Sigmoid colon (tissue), 6 donors: ENCODE measurements at regions not wholly inside any gene's neighbourhood (a gene's known extent, or its start where the extent isn't known, plus 50 kb on each side); places are given as distances from the start of the nearest gene placed in this dataset.

Experiments
- DNase-seq: peaks from one replicate; pipeline ENCODE4 v3.0.0-alpha.2; 2019
- H3K27ac ChIP-seq, 4 donors: fragments of 200-600 bp; sonication (generic); one replicate each; pipeline ENCODE4 v1.5.1; 2016 to 2019; ENCODE audit warnings: mild to moderate bottlenecking in 1 of 4
- H3K27me3 ChIP-seq, 3 donors: fragments of 200-600 bp; sonication (generic); one replicate each; pipeline ENCODE4 v1.5.1; 2019; ENCODE audit warnings: mild to moderate bottlenecking in 1 of 3
- H3K36me3 ChIP-seq, 4 donors: fragments of 200-600 bp; sonication (generic); one replicate each; pipeline ENCODE4 v1.5.1; 2016 to 2019
- H3K4me1 ChIP-seq, 4 donors: fragments of 200-600 bp; sonication (generic); one replicate each; pipeline ENCODE4 v1.5.1; 2017 to 2019
- H3K4me3 ChIP-seq, 4 donors: fragments of 200-600 bp; sonication (generic); one replicate each; pipeline ENCODE4 v1.5.1; 2017 to 2019; ENCODE audit warnings: mild to moderate bottlenecking in 2 of 4, moderate library complexity in 1 of 4
- H3K9me3 ChIP-seq, 4 donors: fragments of 200-600 bp in 3 of 4; sonication (generic) in 3 of 4; one replicate each; pipeline versions ENCODE4 v1.5.1 to v1.6.1; 2013 to 2019
- CTCF ChIP-seq, 4 experiments: fragments of 450-650 bp in 3 of 4; fragments of 200-600 bp in 1 of 4; IDR thresholded peaks; one replicate each; pipeline ENCODE4 v1.5.1; 2016 to 2019; ENCODE audit warnings: antibody characterized with exemption in 4 of 4, mild to moderate bottlenecking in 3 of 4, moderate library complexity in 2 of 4
- EP300 ChIP-seq, 4 donors: sonication (generic); formaldehyde crosslinking; IDR thresholded peaks; one replicate each; pipeline ENCODE4 v1.6.1; 2017; ENCODE audit warnings: antibody characterized with exemption in 4 of 4
- POLR2A ChIP-seq, 2 donors: fragments of 450-650 bp; IDR thresholded peaks; one replicate each; pipeline ENCODE4 v1.6.1; 2016; ENCODE audit warnings: antibody characterized with exemption in 2 of 2, mild to moderate bottlenecking in 2 of 2, moderate library complexity in 2 of 2
- POLR2AphosphoS5 ChIP-seq, 4 donors: sonication (generic); formaldehyde crosslinking; IDR thresholded peaks; one replicate each; pipeline ENCODE4 v1.6.1; 2017; ENCODE audit warnings: antibody characterized with exemption in 4 of 4
- WGBS, 2 donors: extraction: QIAGEN DNeasy Blood & Tissue Kit; methylation state at CpG; one replicate each; pipeline ENCODE4 v1.1.7; 2013; 5-methylcytosine and 5-hydroxymethylcytosine counted together
- intact Hi-C: fragments of 100-400 bp; cut with DNase I; formaldehyde crosslinking; loops from one replicate; pipeline ENCODE4 v1.15.1; 2023
- donor health status: healthy with polysubstance abuse.
- donor health status: healthy.

- no peak overlapping the region for H3K27ac ChIP-seq
- H3K36me3 ChIP-seq = no peaks in the 10 kb centered on the region
- no peaks in the 10 kb centered on the region for H3K9me3 ChIP-seq
- H3K4me3 ChIP-seq = no peak overlapping the region
- no peaks in the 10 kb centered on the region for H3K4me1 ChIP-seq
- intact Hi-C loops = no loop called here
- no peak for DNase-seq
- no peaks in the 10 kb centered on the region for H3K27me3 ChIP-seq
- WGBS, 2 donors = 96 to 100% methylated on average over 1 of the region's 1 CpG
- TF ChIP-seq EP300 (IDR thresholded peaks at IDR 0.05) (no peak), CTCF (IDR thresholded peaks at IDR 0.05) (no peak), POLR2A (IDR thresholded peaks at IDR 0.05) (no peak), POLR2AphosphoS5 (IDR thresholded peaks at IDR 0.05) (no peak)
Observed at GRCh38 chr7:17485368-17485767, 186.9 kb downstream of the AHR start.

DNA sequence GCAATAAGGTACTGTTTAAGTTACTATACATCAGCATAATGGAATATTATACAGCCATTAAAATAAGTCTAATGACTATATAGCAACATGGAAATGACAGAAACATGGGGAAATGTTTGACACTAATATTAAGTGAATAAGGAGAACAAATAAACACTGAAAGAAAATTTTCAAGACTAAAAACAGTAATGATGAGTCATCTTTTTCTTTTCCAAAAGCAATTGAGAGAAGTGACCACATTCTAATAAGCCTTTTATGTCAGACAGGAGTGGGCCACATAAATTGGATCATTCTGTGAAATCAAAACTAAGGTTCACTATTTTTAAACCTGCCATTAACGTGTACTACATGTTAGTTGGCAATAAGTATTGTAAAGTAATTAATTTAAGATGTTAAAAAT lies 187.5 kb downstream of the AHR start:
- WGBS, 2 donors = 81 to 83% methylated on average over 1 of the region's 1 CpG

GRCh38 chr7:17486835-17487234 lies 188.4 kb downstream of the AHR start:
- no peaks in the 10 kb centered on the region for H3K36me3 ChIP-seq
- intact Hi-C loops = no loop called here
- TF ChIP-seq EP300 (IDR thresholded peaks at IDR 0.05) (no peak), CTCF (IDR thresholded peaks at IDR 0.05) (no peak), POLR2AphosphoS5 (IDR thresholded peaks at IDR 0.05) (no peak), POLR2A (IDR thresholded peaks at IDR 0.05) (no peak)
- no peak overlapping the region for H3K4me3 ChIP-seq
- no peaks in the 10 kb centered on the region for H3K9me3 ChIP-seq
- no peaks in the 10 kb centered on the region for H3K27me3 ChIP-seq
- 97 to 99% methylated on average over 2 of the region's 2 CpGs for WGBS, 2 donors
- no peak overlapping the region for H3K27ac ChIP-seq
- DNase-seq = no peak
- no peaks in the 10 kb centered on the region for H3K4me1 ChIP-seq

More for the DNA sequence above, 187.5 kb downstream of the AHR start:
- H3K9me3 ChIP-seq = no peaks in the 10 kb centered on the region
- intact Hi-C loops = no loop called here
- DNase-seq = no peak
- no peaks in the 10 kb centered on the region for H3K27me3 ChIP-seq
- no peaks in the 10 kb centered on the region for H3K4me1 ChIP-seq
- H3K36me3 ChIP-seq = no peaks in the 10 kb centered on the region
- H3K27ac ChIP-seq = no peak overlapping the region
- no peak for TF ChIP-seq CTCF (IDR thresholded peaks at IDR 0.05)
- no peak for TF ChIP-seq POLR2A (IDR thresholded peaks at IDR 0.05)
- no peak for TF ChIP-seq EP300 (IDR thresholded peaks at IDR 0.05)
- no peak overlapping the region for H3K4me3 ChIP-seq

GRCh38 chr7:17487343-17487742 lies 188.9 kb downstream of the AHR start:
- intact Hi-C loops = no loop called here
- DNase-seq = no peak
- Histone ChIP-seq H3K27me3 (no peaks in the 10 kb centered on the region), H3K4me3 (no peak overlapping the region), H3K9me3 (no peaks in the 10 kb centered on the region), H3K36me3 (no peaks in the 10 kb centered on the region), H3K4me1 (no peaks in the 10 kb centered on the region), H3K27ac (no peak overlapping the region)
- TF ChIP-seq POLR2AphosphoS5 (IDR thresholded peaks at IDR 0.05) = no peak
- TF ChIP-seq CTCF (IDR thresholded peaks at IDR 0.05) = no peak
- TF ChIP-seq POLR2A (IDR thresholded peaks at IDR 0.05) = no peak
- TF ChIP-seq EP300 (IDR thresholded peaks at IDR 0.05) = no peak
- 94 to 97% methylated on average over 2 of the region's 2 CpGs for WGBS, 2 donors

DNA sequence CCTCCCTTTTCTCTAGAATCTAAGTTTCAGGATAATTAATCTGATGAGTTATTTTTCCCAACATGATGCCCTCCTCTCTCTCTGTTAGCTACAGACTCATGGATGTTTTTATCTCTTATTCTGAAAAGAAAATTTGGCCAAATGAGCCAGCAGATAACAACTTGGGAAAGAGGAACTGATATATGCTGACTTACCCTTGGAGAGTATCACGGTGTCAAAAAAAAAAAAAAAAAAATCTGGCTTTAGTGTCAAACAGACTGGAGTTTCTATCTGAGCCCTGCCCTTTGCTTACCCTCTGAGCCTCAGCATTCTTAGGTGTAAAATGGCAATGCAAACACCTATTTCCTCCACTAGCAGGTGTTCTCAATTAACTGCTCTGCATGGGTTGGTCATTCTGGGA lies 190.4 kb downstream of the AHR start:
- WGBS, 2 donors = 60 to 71% methylated on average over 1 of the region's 1 CpG
- H3K4me3 ChIP-seq = no peak overlapping the region
- TF ChIP-seq EP300 (IDR thresholded peaks at IDR 0.05) (no peak), POLR2A (IDR thresholded peaks at IDR 0.05) (no peak), POLR2AphosphoS5 (IDR thresholded peaks at IDR 0.05) (no peak), CTCF (IDR thresholded peaks at IDR 0.05) (no peak)
- H3K27ac ChIP-seq = no peak overlapping the region
- no peaks in the 10 kb centered on the region for H3K36me3 ChIP-seq
- intact Hi-C loops = no loop called here
- H3K27me3 ChIP-seq = no peaks in the 10 kb centered on the region
- H3K9me3 ChIP-seq = no peaks in the 10 kb centered on the region
- no peak for DNase-seq
- H3K4me1 ChIP-seq = no peaks in the 10 kb centered on the region
